SK-N-SH (cell line): ENCODE measurements at regions not wholly inside any gene's neighbourhood (a gene's known extent, or its start where the extent isn't known, plus 50 kb on each side); places are given as distances from the start of the nearest gene placed in this dataset.

Source experiments
- TF ChIP-seq, protein P1 (sequence below): fragments of 200-600 bp; sonication (generic); IDR thresholded peaks from 2 replicates; pipeline ENCODE4 v1.6.1; 2017; ENCODE audit warnings: antibody characterized with exemption, mild to moderate bottlenecking, moderate library complexity
- TF ChIP-seq, protein P2 (sequence below): IDR thresholded peaks from 2 replicates; pipeline ENCODE4 v1.6.1; 2012; ENCODE audit warnings: mild to moderate bottlenecking, low read depth, low read length, moderate library complexity

- TF ChIP-seq, protein P1, sequence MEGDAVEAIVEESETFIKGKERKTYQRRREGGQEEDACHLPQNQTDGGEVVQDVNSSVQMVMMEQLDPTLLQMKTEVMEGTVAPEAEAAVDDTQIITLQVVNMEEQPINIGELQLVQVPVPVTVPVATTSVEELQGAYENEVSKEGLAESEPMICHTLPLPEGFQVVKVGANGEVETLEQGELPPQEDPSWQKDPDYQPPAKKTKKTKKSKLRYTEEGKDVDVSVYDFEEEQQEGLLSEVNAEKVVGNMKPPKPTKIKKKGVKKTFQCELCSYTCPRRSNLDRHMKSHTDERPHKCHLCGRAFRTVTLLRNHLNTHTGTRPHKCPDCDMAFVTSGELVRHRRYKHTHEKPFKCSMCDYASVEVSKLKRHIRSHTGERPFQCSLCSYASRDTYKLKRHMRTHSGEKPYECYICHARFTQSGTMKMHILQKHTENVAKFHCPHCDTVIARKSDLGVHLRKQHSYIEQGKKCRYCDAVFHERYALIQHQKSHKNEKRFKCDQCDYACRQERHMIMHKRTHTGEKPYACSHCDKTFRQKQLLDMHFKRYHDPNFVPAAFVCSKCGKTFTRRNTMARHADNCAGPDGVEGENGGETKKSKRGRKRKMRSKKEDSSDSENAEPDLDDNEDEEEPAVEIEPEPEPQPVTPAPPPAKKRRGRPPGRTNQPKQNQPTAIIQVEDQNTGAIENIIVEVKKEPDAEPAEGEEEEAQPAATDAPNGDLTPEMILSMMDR: no peak
- TF ChIP-seq, protein P2, sequence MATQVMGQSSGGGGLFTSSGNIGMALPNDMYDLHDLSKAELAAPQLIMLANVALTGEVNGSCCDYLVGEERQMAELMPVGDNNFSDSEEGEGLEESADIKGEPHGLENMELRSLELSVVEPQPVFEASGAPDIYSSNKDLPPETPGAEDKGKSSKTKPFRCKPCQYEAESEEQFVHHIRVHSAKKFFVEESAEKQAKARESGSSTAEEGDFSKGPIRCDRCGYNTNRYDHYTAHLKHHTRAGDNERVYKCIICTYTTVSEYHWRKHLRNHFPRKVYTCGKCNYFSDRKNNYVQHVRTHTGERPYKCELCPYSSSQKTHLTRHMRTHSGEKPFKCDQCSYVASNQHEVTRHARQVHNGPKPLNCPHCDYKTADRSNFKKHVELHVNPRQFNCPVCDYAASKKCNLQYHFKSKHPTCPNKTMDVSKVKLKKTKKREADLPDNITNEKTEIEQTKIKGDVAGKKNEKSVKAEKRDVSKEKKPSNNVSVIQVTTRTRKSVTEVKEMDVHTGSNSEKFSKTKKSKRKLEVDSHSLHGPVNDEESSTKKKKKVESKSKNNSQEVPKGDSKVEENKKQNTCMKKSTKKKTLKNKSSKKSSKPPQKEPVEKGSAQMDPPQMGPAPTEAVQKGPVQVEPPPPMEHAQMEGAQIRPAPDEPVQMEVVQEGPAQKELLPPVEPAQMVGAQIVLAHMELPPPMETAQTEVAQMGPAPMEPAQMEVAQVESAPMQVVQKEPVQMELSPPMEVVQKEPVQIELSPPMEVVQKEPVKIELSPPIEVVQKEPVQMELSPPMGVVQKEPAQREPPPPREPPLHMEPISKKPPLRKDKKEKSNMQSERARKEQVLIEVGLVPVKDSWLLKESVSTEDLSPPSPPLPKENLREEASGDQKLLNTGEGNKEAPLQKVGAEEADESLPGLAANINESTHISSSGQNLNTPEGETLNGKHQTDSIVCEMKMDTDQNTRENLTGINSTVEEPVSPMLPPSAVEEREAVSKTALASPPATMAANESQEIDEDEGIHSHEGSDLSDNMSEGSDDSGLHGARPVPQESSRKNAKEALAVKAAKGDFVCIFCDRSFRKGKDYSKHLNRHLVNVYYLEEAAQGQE: no peak
Measured at GRCh38 chr3:113057117-113057516, 66.3 kb downstream of the GTPBP8 start.
